ENCODE measurements at regions not wholly inside any gene's neighbourhood (a gene's known extent, or its start where the extent isn't known, plus 50 kb on each side); places are given as distances from the start of the nearest gene placed in this dataset.

DNA sequence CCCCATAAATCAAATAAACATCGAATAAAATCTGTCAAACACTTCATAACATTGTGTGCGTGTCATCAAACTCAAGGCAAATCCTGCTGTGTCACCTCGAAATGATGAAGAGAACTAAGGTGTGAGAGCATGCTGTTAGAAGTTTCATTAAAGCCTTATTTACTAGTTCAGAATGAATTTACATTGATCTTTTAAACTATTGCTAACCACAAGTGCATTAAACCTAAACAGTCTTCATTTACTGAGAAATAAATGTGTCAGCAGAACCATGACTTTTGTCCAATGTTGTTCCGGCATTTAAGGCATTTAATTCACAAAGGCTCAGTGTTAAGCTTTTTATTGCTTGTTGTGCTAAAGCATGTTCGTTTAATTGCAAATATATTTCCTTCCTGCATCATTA, 474.4 kb downstream of the SETD4 start:
- H3K56ac ChIP-seq (ENCODE audit: insufficient read length, low read depth, low read length), result no peak overlapping the region
- H3K23me2 ChIP-seq (ENCODE audit: insufficient read length, low read depth, low read length, poor library complexity, severe bottlenecking), result no peaks in the 10 kb centered on the region
- H3K4me2 ChIP-seq (ENCODE audit: insufficient read depth, insufficient read length, low read length), result no peak overlapping the region
- no peak overlapping the region for H2BK5ac ChIP-seq (ENCODE audit: insufficient read length, low read length)
- H2BK15ac ChIP-seq (ENCODE audit: low read depth, low read length), result no peak overlapping the region
- peaks cover 19 to 26% of the 10 kb centered on the region in 2 experiments for H3K4me1 Mint-ChIP-seq
- no peak overlapping the region for H2AK5ac ChIP-seq (ENCODE audit: insufficient read length, low read length)
- H3K4me1 ChIP-seq (ENCODE audit: insufficient read depth, low read length), result no peaks in the 10 kb centered on the region; the same call in none of the 2 replicates
- no peaks in the 10 kb centered on the region for H3K79me2 ChIP-seq (ENCODE audit: insufficient read depth, low read length)
- H3K9me3 ChIP-seq (ENCODE audit: control insufficient read depth, low read depth, low read length), result no peaks in the 10 kb centered on the region
- no CpG with 5 or more reads among the region's 5 CpGs for WGBS (ENCODE audit: extremely low coverage, insufficient read length, low lambda C conversion rate)
- H3K27ac ChIP-seq (ENCODE audit: insufficient read length, low read depth, low read length), result no peak overlapping the region
- H3K36me3 Mint-ChIP-seq (ENCODE audit: insufficient read depth in 1 of 3, low read depth in 3 of 3), result no peaks in the 10 kb centered on the region; a peak in 1 of 7 replicates
- no peak overlapping the region for H2BK20ac ChIP-seq (ENCODE audit: low read depth, low read length, poor library complexity, severe bottlenecking)
- TF ChIP-seq, protein P1, sequence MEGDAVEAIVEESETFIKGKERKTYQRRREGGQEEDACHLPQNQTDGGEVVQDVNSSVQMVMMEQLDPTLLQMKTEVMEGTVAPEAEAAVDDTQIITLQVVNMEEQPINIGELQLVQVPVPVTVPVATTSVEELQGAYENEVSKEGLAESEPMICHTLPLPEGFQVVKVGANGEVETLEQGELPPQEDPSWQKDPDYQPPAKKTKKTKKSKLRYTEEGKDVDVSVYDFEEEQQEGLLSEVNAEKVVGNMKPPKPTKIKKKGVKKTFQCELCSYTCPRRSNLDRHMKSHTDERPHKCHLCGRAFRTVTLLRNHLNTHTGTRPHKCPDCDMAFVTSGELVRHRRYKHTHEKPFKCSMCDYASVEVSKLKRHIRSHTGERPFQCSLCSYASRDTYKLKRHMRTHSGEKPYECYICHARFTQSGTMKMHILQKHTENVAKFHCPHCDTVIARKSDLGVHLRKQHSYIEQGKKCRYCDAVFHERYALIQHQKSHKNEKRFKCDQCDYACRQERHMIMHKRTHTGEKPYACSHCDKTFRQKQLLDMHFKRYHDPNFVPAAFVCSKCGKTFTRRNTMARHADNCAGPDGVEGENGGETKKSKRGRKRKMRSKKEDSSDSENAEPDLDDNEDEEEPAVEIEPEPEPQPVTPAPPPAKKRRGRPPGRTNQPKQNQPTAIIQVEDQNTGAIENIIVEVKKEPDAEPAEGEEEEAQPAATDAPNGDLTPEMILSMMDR (conservative IDR thresholded peaks at IDR 0.05), result no peak
- no peaks in the 10 kb centered on the region; the same call in 1 of the 2 replicates for H3K27me3 Mint-ChIP-seq (ENCODE audit: low read depth)
- H4K20me1 ChIP-seq (ENCODE audit: control insufficient read depth, insufficient read depth, insufficient read length), result no peaks in the 10 kb centered on the region
- no peak overlapping the region for H3K4ac ChIP-seq (ENCODE audit: low read depth, low read length)
- no peak for DNase-seq
- H3K23ac ChIP-seq (ENCODE audit: insufficient read length, low read depth, low read length), result no peak overlapping the region
- H3K14ac ChIP-seq (ENCODE audit: insufficient read depth, low read length), result no peak overlapping the region
- H4K5ac ChIP-seq (ENCODE audit: insufficient read length, low read depth, low read length), result no peak overlapping the region
- no peak overlapping the region for H3K4me3 Mint-ChIP-seq
- H2BK12ac ChIP-seq (ENCODE audit: insufficient read length, low read depth, low read length), result no peak overlapping the region
- H3K9ac ChIP-seq (ENCODE audit: extremely low read depth, insufficient read length, low read length), result no peak overlapping the region
- peaks cover 6 to 8% of the 10 kb centered on the region in 2 experiments; a peak in 3 of 5 replicates for H3K9me3 Mint-ChIP-seq
- no peaks in the 10 kb centered on the region; the same call in 1 of the 2 replicates for H3K27me3 ChIP-seq (ENCODE audit: insufficient read depth, low read length)
- no peak overlapping the region for H2BK120ac ChIP-seq (ENCODE audit: low read depth, low read length, poor library complexity, severe bottlenecking)
- no peak overlapping the region; a peak in 1 of 7 replicates for H3K27ac Mint-ChIP-seq
- no peaks in the 10 kb centered on the region for H3K79me1 ChIP-seq (ENCODE audit: insufficient read depth, low read depth, low read length, poor library complexity, severe bottlenecking)
- H4K91ac ChIP-seq (ENCODE audit: insufficient read length, low read depth, low read length), result no peak overlapping the region
- H3K18ac ChIP-seq (ENCODE audit: insufficient read length, low read depth, low read length), result no peak overlapping the region
- no peak overlapping the region for H3T11ph ChIP-seq (ENCODE audit: low read length)
- H4K8ac ChIP-seq (replicated peaks; ENCODE audit: insufficient read length, low read depth, low read length), result no peak overlapping the region
- no peak overlapping the region for H2AFZ ChIP-seq (ENCODE audit: low read length)

All from H9 (cell line).